ENCODE measurements at regions not wholly inside any gene's neighbourhood (a gene's known extent, or its start where the extent isn't known, plus 50 kb on each side); places are given as distances from the start of the nearest gene placed in this dataset.

DNA sequence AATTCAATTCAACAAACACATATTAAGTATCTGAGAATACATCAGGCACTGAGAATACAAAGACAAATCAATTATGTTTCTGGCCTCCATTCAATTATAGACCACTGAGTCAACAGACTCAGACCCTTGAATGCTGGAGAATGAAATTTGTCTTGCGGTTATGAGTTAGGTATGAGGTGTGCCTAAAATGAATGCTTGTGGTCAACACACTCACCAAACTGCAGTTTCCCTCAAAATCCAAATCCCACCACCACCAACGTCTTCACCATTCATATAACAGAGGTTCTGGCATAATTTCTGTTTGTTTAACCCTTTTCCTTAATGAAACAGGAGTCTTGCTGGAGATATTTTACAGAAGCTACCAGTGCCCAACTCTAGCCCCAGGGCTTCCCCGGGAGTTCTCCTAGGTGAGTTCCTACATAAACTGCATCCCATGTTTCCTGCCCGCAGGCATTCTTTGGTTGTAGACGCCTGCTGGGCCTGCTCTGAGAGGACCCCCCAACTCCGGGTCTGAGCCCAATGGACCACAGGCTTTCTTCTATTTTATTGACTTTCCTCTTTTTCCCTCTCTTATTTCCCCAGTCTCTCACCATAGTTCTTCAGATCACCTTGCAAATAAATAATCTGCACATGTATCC is 119.2 kb downstream of the DDX53 start (continued):
- no peak for TF ChIP-seq RFX1 (IDR thresholded peaks at IDR 0.05)
- TF ChIP-seq CBX1 (IDR thresholded peaks at IDR 0.05; ENCODE audit: low read depth): no peak
- TF ChIP-seq ZNF407 (IDR thresholded peaks at IDR 0.05; ENCODE audit: low read depth): no peak
